Common myeloid progenitor, CD34-positive (primary cell): ENCODE measurements at regions not wholly inside any gene's neighbourhood (a gene's known extent, or its start where the extent isn't known, plus 50 kb on each side); places are given as distances from the start of the nearest gene placed in this dataset.

Experiments
- CTCF ChIA-PET: fragments of 350-600 bp; sonication (Branson Sonifier 250); formaldehyde crosslinking; loops from one replicate; lab custom pipeline; 2021; ENCODE audit warnings: antibody characterized with exemption; lab: Charles Lee
- POLR2A ChIA-PET: fragments of 350-600 bp; sonication (Branson Sonifier 250); formaldehyde crosslinking; loops from one replicate; lab custom pipeline; 2021; ENCODE audit warnings: antibody characterized with exemption; lab: Charles Lee
- DNase-seq, 3 donors: peaks; one replicate each; pipeline versions ENCODE4 v3.0.0 to v3.0.0-alpha.2; 2013
- H3K27ac ChIP-seq, 2 experiments: 1 replicate in 1 of 2; 2 replicates in 1 of 2; pipeline ENCODE4 v1.7.0; 2013; ENCODE audit warnings: inconsistent platforms in 2 of 2, low read length in 2 of 2, mild to moderate bottlenecking in 2 of 2, low read depth in 1 of 2, moderate library complexity in 1 of 2; ENCODE audit not compliant: severe bottlenecking in 2 of 2, insufficient read depth in 1 of 2, poor library complexity in 1 of 2
- H3K27me3 ChIP-seq, 5 experiments: replicated peaks in 2 of 5; 1 replicate in 3 of 5; 2 replicates in 2 of 5; pipeline versions ENCODE4 v1.6.1 to v1.7.0; 2013; ENCODE audit warnings: low read length in 4 of 5, mild to moderate bottlenecking in 2 of 5, moderate library complexity in 2 of 5, inconsistent platforms in 1 of 5; ENCODE audit not compliant: insufficient read depth in 5 of 5, control insufficient read depth in 4 of 5
- H3K36me3 ChIP-seq, 4 experiments: 1 replicate in 2 of 4; 2 replicates in 2 of 4; pipeline versions ENCODE4 v1.6.1 to v1.7.0; 2013; ENCODE audit warnings: low read length in 3 of 4, control low read depth in 1 of 4, mild to moderate bottlenecking in 1 of 4; ENCODE audit not compliant: control insufficient read depth in 4 of 4, insufficient read depth in 4 of 4
- H3K4me1 ChIP-seq, 4 experiments: 1 replicate in 3 of 4; 2 replicates in 1 of 4; pipeline versions ENCODE4 v1.6.1 to v1.7.1; 2013; ENCODE audit warnings: low read length in 3 of 4, mild to moderate bottlenecking in 3 of 4, control low read depth in 1 of 4, inconsistent platforms in 1 of 4, moderate library complexity in 1 of 4; ENCODE audit not compliant: control insufficient read depth in 4 of 4, insufficient read depth in 4 of 4; ENCODE audit errors: control extremely low read depth in 1 of 4
- H3K4me3 ChIP-seq, 7 experiments: 1 replicate in 4 of 7; 2 replicates in 3 of 7; pipeline versions ENCODE4 v1.5.1 to v1.7.0; 2013; ENCODE audit warnings: mild to moderate bottlenecking in 7 of 7, low read length in 6 of 7, moderate library complexity in 6 of 7, inconsistent platforms in 2 of 7, low read depth in 2 of 7, control low read depth in 1 of 7; ENCODE audit not compliant: insufficient read depth in 4 of 7, control insufficient read depth in 1 of 7; ENCODE audit errors: extremely low read depth in 1 of 7
- H3K9me3 ChIP-seq, 5 experiments: 1 replicate in 4 of 5; 2 replicates in 1 of 5; pipeline versions ENCODE4 v1.6.1 to v1.7.1; 2013; ENCODE audit warnings: low read length in 4 of 5, mild to moderate bottlenecking in 2 of 5, inconsistent platforms in 1 of 5, low read depth in 1 of 5, moderate library complexity in 1 of 5; ENCODE audit not compliant: control insufficient read depth in 4 of 5, insufficient read depth in 2 of 5; ENCODE audit errors: control extremely low read depth in 1 of 5
- WGBS: methylation state at CpG from one replicate; pipeline ENCODE4 v1.1.5; 2013; ENCODE audit not compliant: insufficient coverage; 5-methylcytosine and 5-hydroxymethylcytosine counted together

GRCh38 chr18:22830511-22830910, 102.6 kb upstream of the RBBP8 start:
- no CpG with 5 or more reads among the region's 1 CpG for WGBS
- Histone ChIP-seq H3K9me3 (peaks cover 0 to 2% (median 1%) of the 10 kb centered on the region in 5 experiments), H3K36me3 (no peaks in the 10 kb centered on the region), H3K4me3 (no peak overlapping the region), H3K27me3 (no peaks in the 10 kb centered on the region), H3K27ac (no peak overlapping the region), H3K4me1 (no peaks in the 10 kb centered on the region)
- ChIA-PET POLR2A (no interaction called here), CTCF (no interaction called here)
- no peak for DNase-seq

DNA sequence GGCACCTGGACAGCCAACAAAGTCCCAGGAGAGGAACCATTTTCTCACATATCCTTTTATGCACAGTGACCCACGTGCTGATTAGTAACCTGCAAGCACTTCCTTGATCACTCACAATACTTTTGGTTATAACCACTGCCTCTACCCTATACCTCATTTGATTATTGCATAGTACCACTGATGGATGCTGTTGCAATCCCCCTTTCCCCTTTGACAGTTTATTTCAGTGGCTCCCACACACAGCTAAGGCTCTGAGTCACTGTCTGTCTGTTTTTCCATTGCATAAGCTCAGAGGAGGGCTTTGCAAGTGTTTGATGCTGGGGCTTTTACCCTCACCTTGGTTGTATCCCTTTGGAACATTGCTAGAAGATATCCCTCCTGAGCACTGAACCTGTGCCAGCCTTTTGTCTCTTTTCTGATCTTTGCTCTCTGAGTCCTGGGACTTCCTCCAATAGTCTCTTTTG, 101.7 kb upstream of the RBBP8 start:
- POLR2A ChIA-PET = no interaction called here
- Histone ChIP-seq H3K36me3 (no peaks in the 10 kb centered on the region), H3K4me3 (no peak overlapping the region), H3K27ac (no peak overlapping the region), H3K9me3 (peaks cover 0 to 2% (median 1%) of the 10 kb centered on the region in 5 experiments), H3K27me3 (no peaks in the 10 kb centered on the region), H3K4me1 (no peaks in the 10 kb centered on the region)
- DNase-seq = peak in 2 of 3 donors; percentile 23 to 25
- 73% methylated on average over 1 of the region's 1 CpG for WGBS
- CTCF ChIA-PET = no interaction called here

GRCh38 chr18:22836932-22837331, 96.2 kb upstream of the RBBP8 start:
- POLR2A ChIA-PET = no interaction called here
- CTCF ChIA-PET = no interaction called here

DNA sequence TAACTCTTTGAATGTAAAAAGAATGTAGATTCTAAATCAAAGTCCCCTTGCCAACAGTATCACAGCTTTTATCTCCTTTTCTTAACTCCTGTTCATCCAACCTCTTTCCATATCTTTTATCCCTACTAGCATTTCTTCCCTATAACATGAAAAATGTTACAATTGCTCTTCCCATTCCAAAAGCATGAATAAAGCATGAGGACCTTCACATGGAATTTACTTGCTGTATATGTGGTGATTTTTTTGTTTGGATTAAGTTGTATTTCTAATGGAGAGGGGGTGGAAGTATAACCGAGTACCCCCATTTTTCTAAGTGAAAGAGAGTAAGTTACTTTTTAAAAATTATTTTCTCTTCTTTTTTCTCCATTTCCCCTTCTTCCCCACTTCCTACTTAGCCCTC, 94.9 kb upstream of the RBBP8 start:
- H3K4me1 ChIP-seq = peaks cover 0 to 5% (median 2%) of the 10 kb centered on the region in 4 experiments
- POLR2A ChIA-PET = no interaction called here
- H3K4me3 ChIP-seq = peak overlapping the region in 2 of 7 experiments; percentile 8 to 56
- no CpG with 5 or more reads among the region's 1 CpG for WGBS
- DNase-seq = no peak
- no peaks in the 10 kb centered on the region for H3K9me3 ChIP-seq
- peaks cover 0 to 2% (median 0%) of the 10 kb centered on the region in 5 experiments for H3K27me3 ChIP-seq
- no peak overlapping the region for H3K27ac ChIP-seq
- H3K36me3 ChIP-seq = no peaks in the 10 kb centered on the region
- CTCF ChIA-PET = interaction anchor here (1.2 kb wide), 2 partner anchors 12 to 20 kb away, joined by 3 read pairs; no protein-coding TSS in a partner anchor

More at GRCh38 chr18:22836932-22837331, 96.2 kb upstream of the RBBP8 start:
- H3K4me3 ChIP-seq = no peak overlapping the region
- no peak for DNase-seq
- no peaks in the 10 kb centered on the region for H3K27me3 ChIP-seq
- no peaks in the 10 kb centered on the region for H3K36me3 ChIP-seq
- H3K27ac ChIP-seq = no peak overlapping the region
- H3K9me3 ChIP-seq = no peaks in the 10 kb centered on the region
- H3K4me1 ChIP-seq = peaks cover 0 to 5% (median 2%) of the 10 kb centered on the region in 4 experiments

DNA sequence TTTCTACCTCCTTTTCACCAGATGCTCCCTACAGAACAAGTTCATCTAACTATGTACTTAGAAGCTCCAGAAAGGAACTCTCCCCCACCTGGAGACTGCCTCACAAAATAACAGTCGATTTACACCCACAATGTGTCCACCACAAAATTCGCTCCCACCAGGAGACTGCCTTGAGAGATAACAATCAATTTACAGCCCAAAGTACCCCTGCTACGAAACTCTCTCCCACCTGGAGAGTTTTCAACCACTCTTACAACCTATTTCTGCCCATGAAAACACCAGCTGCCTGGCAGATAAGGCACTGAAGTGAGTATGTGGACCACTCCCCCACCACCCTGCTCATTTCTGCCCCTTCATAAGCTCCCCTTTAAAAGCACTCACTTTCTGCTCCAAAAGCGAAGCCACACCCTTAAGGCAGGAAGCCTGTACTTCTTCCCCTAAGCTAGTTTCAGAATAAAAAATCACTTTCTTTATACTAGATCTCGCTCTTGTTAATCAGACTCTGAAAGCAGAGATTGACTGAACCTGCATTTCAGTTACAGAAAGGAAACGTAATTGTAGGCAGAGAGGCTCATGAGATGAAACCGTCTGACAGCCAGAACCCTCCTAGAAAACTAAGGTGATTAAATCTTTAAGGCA, 94.4 kb upstream of the RBBP8 start:
- H3K27ac ChIP-seq = no peak overlapping the region
- H3K27me3 ChIP-seq = peaks cover 0 to 4% (median 0%) of the 10 kb centered on the region in 5 experiments
- H3K4me1 ChIP-seq = peaks cover 0 to 5% (median 2%) of the 10 kb centered on the region in 4 experiments
- no peaks in the 10 kb centered on the region for H3K36me3 ChIP-seq
- 22% methylated on average over 5 of the region's 7 CpGs for WGBS
- H3K9me3 ChIP-seq = no peaks in the 10 kb centered on the region
- CTCF ChIA-PET = interaction anchor here (1.2 kb wide), 2 partner anchors 11 to 19 kb away, joined by 3 read pairs; no protein-coding TSS in a partner anchor
- POLR2A ChIA-PET = no interaction called here
- peak overlapping the region in 4 of 7 experiments; percentile 8 to 58 (median 32) for H3K4me3 ChIP-seq
- DNase-seq = peak in 2 of 3 donors; percentile 28 to 41

DNA sequence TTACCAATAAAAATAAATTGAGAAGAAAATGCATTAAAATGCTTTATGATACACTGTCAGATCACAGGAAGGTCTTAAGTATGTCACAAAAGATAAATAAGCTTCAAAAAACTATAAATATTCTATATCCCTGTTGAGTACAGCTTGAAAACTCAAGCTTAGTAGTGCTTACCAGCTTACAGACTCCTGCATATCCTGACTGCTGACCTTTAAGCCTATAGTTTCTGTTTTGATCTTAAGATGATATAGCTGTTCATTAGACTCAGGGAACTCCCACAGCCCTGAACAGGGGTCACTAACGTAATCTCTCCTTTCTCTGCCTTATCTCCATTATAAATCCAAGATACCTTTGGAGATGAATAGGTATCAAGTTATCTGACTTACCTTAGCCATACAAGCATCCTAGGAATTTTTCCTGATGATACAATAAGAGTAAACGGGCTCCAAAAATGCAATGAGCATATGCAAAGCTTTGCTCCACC, 93.7 kb upstream of the RBBP8 start:
- WGBS = no CpG with 5 or more reads among the region's 2 CpGs
- CTCF ChIA-PET = interaction anchor here (1.2 kb wide), 2 partner anchors 11 to 19 kb away, joined by 3 read pairs; no protein-coding TSS in a partner anchor
- no peak for DNase-seq
- Histone ChIP-seq H3K27ac (no peak overlapping the region), H3K27me3 (peaks cover 0 to 4% (median 0%) of the 10 kb centered on the region in 5 experiments), H3K4me1 (peaks cover 0 to 5% (median 2%) of the 10 kb centered on the region in 4 experiments), H3K36me3 (no peaks in the 10 kb centered on the region), H3K9me3 (no peaks in the 10 kb centered on the region), H3K4me3 (no peak overlapping the region)
- POLR2A ChIA-PET = no interaction called here

DNA sequence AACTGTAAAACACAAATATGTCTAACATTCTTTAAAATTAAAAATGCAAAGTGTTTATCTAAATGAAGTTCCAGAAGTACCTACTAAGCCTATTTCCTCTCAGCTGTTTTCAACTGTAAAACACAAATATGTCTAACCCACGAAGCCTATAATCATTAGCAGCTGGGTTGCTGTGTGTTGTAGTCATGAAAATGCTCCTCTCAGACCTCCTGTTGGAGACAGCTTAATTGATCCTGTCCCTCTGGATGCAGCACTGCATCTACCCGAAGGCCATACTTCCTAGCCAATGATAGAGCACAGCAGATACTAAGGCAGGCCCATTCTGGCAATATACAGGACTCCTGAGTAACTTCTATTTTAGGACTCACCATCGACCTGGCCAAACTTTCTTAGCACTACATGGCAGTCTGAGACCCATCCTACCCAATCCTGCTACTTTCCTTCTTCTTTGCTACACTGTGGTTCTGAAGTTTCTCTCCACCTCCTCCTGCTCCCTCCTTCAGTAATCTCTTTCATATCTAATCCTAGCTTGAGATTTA, 92.5 kb upstream of the RBBP8 start:
- WGBS = 96% methylated on average over 2 of the region's 3 CpGs
- H3K36me3 ChIP-seq = no peaks in the 10 kb centered on the region
- H3K27ac ChIP-seq = no peak overlapping the region
- ChIA-PET CTCF (no interaction called here), POLR2A (no interaction called here)
- peaks cover 0 to 5% (median 2%) of the 10 kb centered on the region in 4 experiments for H3K4me1 ChIP-seq
- H3K27me3 ChIP-seq = peaks cover 0 to 4% (median 0%) of the 10 kb centered on the region in 5 experiments
- H3K9me3 ChIP-seq = no peaks in the 10 kb centered on the region
- DNase-seq = no peak
- no peak overlapping the region for H3K4me3 ChIP-seq
